GM12891 (cell line): ENCODE measurements at regions not wholly inside any gene's neighbourhood (a gene's known extent, or its start where the extent isn't known, plus 50 kb on each side); places are given as distances from the start of the nearest gene placed in this dataset.
"Not testable (repeated sequence)": the region's sequence is repeated elsewhere in the genome, so short reads cannot be mapped to it uniquely, and the experiment has no call there.

Experiments
- DNase-seq: peaks from one replicate; pipeline ENCODE4 v3.0.0; 2011; ENCODE audit warnings: low spot score; ENCODE audit not compliant: insufficient read length
- FAIRE-seq: peaks from 2 replicates; lab custom pipeline; 2011; peaks lifted over from hg19 to GRCh38; lab: Jason Lieb, UNC
- PAX5 ChIP-seq: IDR thresholded peaks from 2 replicates; pipeline ENCODE4 v1.6.1; 2011; ENCODE audit warnings: low read length, moderate library complexity, mild to moderate bottlenecking; ENCODE audit not compliant: insufficient read depth, severe bottlenecking
- POLR2A ChIP-seq: IDR thresholded peaks from 2 replicates; pipeline ENCODE4 v1.6.1; 2011; ENCODE audit warnings: low read depth, low read length, control low read depth
- POLR2AphosphoS5 ChIP-seq: IDR thresholded peaks from 2 replicates; pipeline ENCODE4 v1.6.1; 2011; ENCODE audit warnings: low read depth, low read length, control low read depth
- POU2F2 ChIP-seq: IDR thresholded peaks from 2 replicates; pipeline ENCODE4 v1.6.1; 2011; ENCODE audit warnings: low read depth, mild to moderate bottlenecking, control low read depth, low read length, moderate library complexity
- SPI1 ChIP-seq: IDR thresholded peaks from 2 replicates; pipeline ENCODE4 v1.6.1; 2011; ENCODE audit warnings: low read depth, low read length, control low read depth
- TAF1 ChIP-seq: IDR thresholded peaks from 2 replicates; pipeline ENCODE4 v1.6.1; 2011; ENCODE audit warnings: low read depth, low read length, control low read depth

GRCh38 chr6:74735304-74735703, 470.5 kb downstream of the COL12A1 start:
- FAIRE-seq (no peak), DNase-seq (no peak)

DNA sequence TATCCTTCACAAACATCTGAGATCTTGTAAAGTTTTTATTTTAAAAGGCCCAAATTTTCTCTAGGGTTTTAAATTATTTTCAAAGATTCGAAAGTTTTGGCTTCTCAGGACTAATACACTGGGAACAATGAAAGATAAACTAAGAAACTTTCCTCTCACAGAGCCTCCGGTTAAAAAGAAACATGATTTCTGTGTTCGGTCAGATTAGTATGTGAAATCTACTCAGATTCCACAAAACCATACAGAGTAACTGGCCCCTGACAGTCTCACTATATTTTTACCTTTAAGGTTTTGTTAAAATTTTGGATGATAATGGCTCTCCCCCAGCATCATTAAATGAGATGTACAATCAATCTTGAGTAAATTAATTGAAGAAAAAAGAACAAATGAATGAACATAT, 471.0 kb downstream of the COL12A1 start:
- no peak for TF ChIP-seq POLR2A
- TF ChIP-seq PAX5 = no peak
- no peak for TF ChIP-seq SPI1
- no peak for TF ChIP-seq POU2F2
- no peak for TF ChIP-seq POLR2AphosphoS5
- TF ChIP-seq TAF1 = no peak
- DNase-seq = no peak
- FAIRE-seq = no peak

More at GRCh38 chr6:74735304-74735703, 470.5 kb downstream of the COL12A1 start:
- no peak for TF ChIP-seq PAX5
- TF ChIP-seq POLR2A = no peak
- no peak for TF ChIP-seq POLR2AphosphoS5
- TF ChIP-seq SPI1 = no peak
- TF ChIP-seq TAF1 = no peak
- no peak for TF ChIP-seq POU2F2

DNA sequence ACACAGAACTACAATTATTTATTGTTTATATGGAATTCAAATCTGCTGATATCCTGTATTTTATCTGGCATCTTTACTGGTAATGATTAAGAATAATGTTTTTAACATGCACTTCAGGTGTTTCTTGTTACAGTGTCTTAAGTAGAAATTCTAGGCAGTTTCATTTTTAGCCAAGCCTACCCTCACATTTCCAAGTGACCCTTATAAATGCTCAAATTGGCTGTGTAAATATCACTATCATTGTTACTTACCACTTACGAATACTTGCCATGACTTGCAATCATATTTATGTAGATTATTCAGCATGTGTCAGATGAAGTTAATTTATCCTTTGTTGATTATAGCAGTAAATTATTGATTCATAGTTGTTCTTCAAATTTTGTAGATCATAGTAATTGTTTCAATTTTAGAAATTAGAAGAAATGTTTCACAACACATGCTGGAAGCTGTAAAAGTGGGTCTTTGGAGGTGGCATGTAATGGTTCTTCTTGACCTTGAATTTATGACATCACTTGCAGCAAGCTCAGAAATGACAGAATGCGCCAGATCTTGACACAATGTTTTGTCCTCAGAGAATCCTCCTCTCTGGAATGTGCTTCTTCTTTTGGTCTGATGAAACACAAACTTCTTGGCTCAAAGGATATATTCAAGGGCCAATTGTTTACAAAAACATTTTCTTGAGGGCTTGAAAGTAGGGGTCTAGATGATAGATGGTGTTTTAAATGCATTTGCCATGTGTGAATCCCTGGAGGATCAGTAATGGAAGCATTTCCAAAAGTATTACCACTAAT, 471.8 kb downstream of the COL12A1 start:
- DNase-seq (no peak), FAIRE-seq (no peak)
- no peak for TF ChIP-seq POLR2AphosphoS5
- TF ChIP-seq POU2F2 = no peak
- no peak for TF ChIP-seq PAX5
- no peak for TF ChIP-seq POLR2A

- TF ChIP-seq POU2F2 = no peak
- TF ChIP-seq SPI1 = no peak
- no peak for TF ChIP-seq POLR2A
- TF ChIP-seq PAX5 = no peak
- no peak for TF ChIP-seq TAF1
- TF ChIP-seq POLR2AphosphoS5 = no peak
- no peak for DNase-seq
- FAIRE-seq = no peak
Observed at GRCh38 chr6:74731931-74732330, 473.9 kb downstream of the COL12A1 start.

DNA sequence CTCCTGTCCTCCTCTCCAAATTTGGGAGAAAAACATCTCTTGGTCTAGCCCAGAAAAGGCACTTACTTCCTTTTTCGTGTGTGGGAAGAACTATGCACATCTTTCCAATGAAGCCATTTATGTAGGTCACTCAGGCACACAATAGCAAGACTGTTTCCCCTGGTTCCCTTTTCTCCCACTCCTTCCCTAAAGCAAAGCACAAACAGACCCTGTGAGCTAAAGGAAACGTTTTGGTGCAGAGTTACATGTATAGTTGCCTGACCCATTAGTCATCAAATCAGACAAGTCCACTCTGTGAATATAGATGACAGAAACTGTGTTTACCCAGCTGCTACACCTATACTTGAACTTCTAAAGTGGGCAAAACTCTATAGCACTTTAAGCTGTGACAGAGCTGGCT, 474.6 kb downstream of the COL12A1 start:
- TF ChIP-seq POLR2A (no peak), PAX5 (no peak), POLR2AphosphoS5 (no peak), POU2F2 (no peak), TAF1 (no peak), SPI1 (no peak)
- no peak for FAIRE-seq
- DNase-seq = no peak

- FAIRE-seq (no peak), DNase-seq (no peak)
- TF ChIP-seq POLR2A = no peak
- TF ChIP-seq POLR2AphosphoS5 = no peak
- no peak for TF ChIP-seq TAF1
- TF ChIP-seq POU2F2 = no peak
- TF ChIP-seq SPI1 = no peak
Observed at GRCh38 chr6:74720923-74721322, 484.9 kb downstream of the COL12A1 start.

DNA sequence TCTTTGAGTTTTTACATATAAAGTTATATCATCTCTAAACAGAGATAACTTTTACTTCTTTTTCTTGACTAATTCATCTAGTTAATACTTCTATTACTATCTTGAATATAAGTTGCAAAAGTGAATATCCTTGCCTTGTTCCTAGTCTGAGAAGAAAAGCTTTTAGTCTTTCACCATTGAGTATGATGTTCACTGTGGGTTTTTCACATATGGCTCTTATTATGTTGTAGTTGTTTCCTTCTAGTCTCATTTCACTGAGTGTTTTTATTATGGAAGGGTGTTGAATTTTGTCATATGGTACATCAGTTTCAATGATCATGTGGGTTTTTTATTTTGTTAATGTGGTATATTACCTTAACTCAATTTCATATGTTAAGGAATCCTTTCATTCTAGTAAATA, 488.3 kb downstream of the COL12A1 start:
- DNase-seq (no peak), FAIRE-seq (no peak)
- TF ChIP-seq SPI1 (no peak), TAF1 (no peak), POU2F2 (no peak), POLR2AphosphoS5 (no peak), PAX5 (no peak), POLR2A (no peak)

DNA sequence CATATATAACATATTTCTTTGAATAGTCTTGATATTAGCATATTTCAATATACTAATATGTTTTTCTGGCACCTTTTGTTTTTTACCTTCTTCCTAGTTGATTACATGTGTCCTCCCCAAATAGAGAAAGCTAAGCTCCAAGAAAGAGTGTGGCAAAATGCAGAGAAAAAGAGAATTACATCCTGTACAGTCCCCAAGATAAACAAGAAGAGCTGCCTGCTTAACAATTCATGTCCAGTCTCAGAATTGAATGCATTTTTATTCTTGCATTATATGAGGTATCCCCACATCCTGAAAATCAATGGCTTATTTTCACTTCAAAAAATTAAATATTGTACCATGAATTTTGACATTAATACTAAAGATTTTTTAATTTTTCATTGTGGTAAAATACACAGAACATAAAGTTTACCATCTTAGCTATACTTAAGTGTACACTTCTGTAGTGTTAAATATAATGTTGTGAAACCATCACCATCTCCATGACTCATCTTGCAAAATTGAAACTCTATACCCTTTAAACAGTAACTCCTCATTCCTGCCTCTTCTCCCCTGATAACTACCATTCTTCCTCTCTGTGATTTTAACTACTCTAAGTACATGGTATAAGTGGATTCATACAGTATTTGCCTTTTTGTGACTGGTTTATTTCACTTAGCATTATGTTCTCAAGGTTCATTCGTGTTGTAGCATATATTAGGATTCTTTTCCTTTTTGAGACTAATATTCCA, 490.3 kb downstream of the COL12A1 start:
- FAIRE-seq = no peak
- DNase-seq = no peak
- TF ChIP-seq POLR2AphosphoS5 (no peak), PAX5 (no peak), POLR2A (no peak), TAF1 (no peak), SPI1 (no peak), POU2F2 (no peak)

- FAIRE-seq (no peak), DNase-seq (no peak)
- no peak for TF ChIP-seq TAF1
- no peak for TF ChIP-seq POLR2AphosphoS5
- TF ChIP-seq PAX5 = no peak
- TF ChIP-seq SPI1 = no peak
- TF ChIP-seq POU2F2 = no peak
- TF ChIP-seq POLR2A = no peak
Observed at GRCh38 chr6:74713941-74714340, 491.9 kb downstream of the COL12A1 start.

DNA sequence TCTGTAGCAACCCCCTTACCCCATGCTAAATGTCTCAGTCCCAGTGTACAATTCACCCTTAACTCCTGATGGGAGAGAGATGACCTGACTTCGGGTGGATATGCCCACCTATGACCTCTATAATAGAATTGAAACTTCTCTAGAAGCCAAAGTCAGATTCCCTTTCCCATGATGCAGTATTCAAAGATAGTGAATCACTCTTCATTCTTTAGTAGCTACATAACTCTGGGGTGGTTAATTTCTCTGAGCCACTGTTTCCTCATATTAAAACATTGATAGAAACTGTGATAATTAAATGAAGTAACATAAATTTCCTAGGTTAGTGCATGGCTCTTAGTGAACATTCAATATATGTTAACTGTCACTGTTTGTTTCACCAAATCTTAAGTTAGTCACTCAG, 500.4 kb downstream of the COL12A1 start:
- no peak for DNase-seq
- no peak for TF ChIP-seq POLR2A
- TF ChIP-seq POLR2AphosphoS5 = no peak
- no peak for TF ChIP-seq PAX5
- TF ChIP-seq SPI1 = no peak
- TF ChIP-seq POU2F2 = no peak
- TF ChIP-seq TAF1 = no peak
- FAIRE-seq = no peak

DNA sequence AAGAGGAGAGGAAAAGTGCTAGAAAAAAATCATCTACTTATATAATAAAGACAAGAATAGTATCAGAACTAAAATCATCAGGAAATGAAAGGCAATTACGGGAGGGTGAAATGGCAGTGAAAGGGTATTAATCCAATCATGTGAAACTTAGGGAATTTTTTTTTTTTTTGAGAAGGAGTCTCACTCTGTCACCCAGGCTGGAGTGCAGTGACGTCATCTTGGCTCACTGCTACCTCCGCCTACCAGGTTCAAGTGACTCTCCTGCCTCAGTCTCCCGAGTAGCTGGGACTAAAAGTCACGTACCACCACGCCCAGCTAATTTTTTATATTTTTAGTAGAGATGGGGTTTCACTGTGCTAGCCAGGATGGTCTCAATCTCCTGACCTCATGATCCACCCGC, 501.3 kb downstream of the COL12A1 start:
- not testable (repeated sequence) for FAIRE-seq, DNase-seq
